IMR-90 (cell line): ENCODE measurements at regions not wholly inside any gene's neighbourhood (a gene's known extent, or its start where the extent isn't known, plus 50 kb on each side); places are given as distances from the start of the nearest gene placed in this dataset.

Source experiments
- ATAC-seq: fragments of 200-7000 bp; cut with Tn5 transposase; 2 replicates; pipeline ENCODE4 v1.9.1; 2020; ENCODE audit warnings: low read depth, mild to moderate bottlenecking, moderate library complexity
- BruUV-seq: library from RNA; stranded (reverse); fragments of 400-500 nt; replicated peaks from 2 replicates; lab custom pipeline; 2021; lab: Mats Ljungman, UMichigan
- CTCF ChIA-PET: fragments of 300-600 bp; formaldehyde crosslinking; extraction: SDS; loops from one replicate; lab custom pipeline; 2021; ENCODE audit warnings: antibody characterized with exemption; lab: Yijun Ruan, JAX
- POLR2A ChIA-PET: fragments of 300-600 bp; sonication (Branson Sonifier 250); formaldehyde crosslinking; loops from one replicate; lab custom pipeline; 2022; ENCODE audit warnings: antibody characterized with exemption; ENCODE audit not compliant: unreplicated experiment; lab: Charles Lee
- DNase-seq: peaks from one replicate; pipeline ENCODE4 v3.0.0; 2013
- H2AFZ ChIP-seq: replicated peaks from 2 replicates; pipeline ENCODE3; 2013; ENCODE audit warnings: low read length, mild to moderate bottlenecking; ENCODE audit not compliant: poor library complexity
- H2AK5ac ChIP-seq: 2 replicates; pipeline ENCODE4 v1.6.1; 2013; ENCODE audit warnings: low read depth, low read length, inconsistent platforms
- H2AK9ac ChIP-seq: replicated peaks from 2 replicates; pipeline ENCODE3; 2013; ENCODE audit warnings: mild to moderate bottlenecking, low read depth, low read length, moderate library complexity; ENCODE audit not compliant: poor library complexity
- H2BK120ac ChIP-seq: 2 replicates; pipeline ENCODE4 v1.6.1; 2013; ENCODE audit warnings: low read depth, low read length, inconsistent platforms
- H2BK15ac ChIP-seq: 3 replicates; pipeline ENCODE4 v1.6.1; 2013; ENCODE audit warnings: low read depth, low read length, inconsistent platforms
- H2BK20ac ChIP-seq: 2 replicates; pipeline ENCODE4 v1.6.1; 2013; ENCODE audit warnings: low read depth, mild to moderate bottlenecking, inconsistent platforms, low read length, moderate library complexity
- H2BK5ac ChIP-seq: 2 replicates; pipeline ENCODE4 v1.6.1; 2013; ENCODE audit warnings: mild to moderate bottlenecking, low read depth, low read length, inconsistent platforms; ENCODE audit not compliant: poor library complexity, severe bottlenecking
- H3K14ac ChIP-seq: replicated peaks from 2 replicates; pipeline ENCODE4 v1.6.1; 2013; ENCODE audit warnings: low read depth, low read length, inconsistent platforms
- H3K18ac ChIP-seq: 2 replicates; pipeline ENCODE4 v1.6.1; 2013; ENCODE audit warnings: low read depth, low read length, control low read depth
- H3K23ac ChIP-seq: 2 replicates; pipeline ENCODE4 v1.6.1; 2013; ENCODE audit warnings: low read depth, low read length, inconsistent platforms
- H3K27ac ChIP-seq: 2 replicates; pipeline ENCODE4 v1.5.1; 2013; ENCODE audit warnings: mild to moderate bottlenecking, control low read depth, low read length; ENCODE audit not compliant: insufficient read depth
- H3K27me3 ChIP-seq: 2 replicates; pipeline ENCODE4 v1.6.1; 2013; ENCODE audit warnings: low read length; ENCODE audit not compliant: control insufficient read depth, insufficient read depth
- H3K36me3 ChIP-seq: 2 replicates; pipeline ENCODE4 v1.6.1; 2013; ENCODE audit warnings: low read length, mixed read lengths; ENCODE audit not compliant: control insufficient read depth, insufficient read depth
- H3K4ac ChIP-seq: 2 replicates; pipeline ENCODE4 v1.6.1; 2013; ENCODE audit warnings: low read depth, low read length, inconsistent platforms
- H3K4me1 ChIP-seq: 2 replicates; pipeline ENCODE4 v1.6.1; 2013; ENCODE audit warnings: low read length, mixed read lengths; ENCODE audit not compliant: control insufficient read depth, insufficient read depth
- H3K4me2 ChIP-seq: 2 replicates; pipeline ENCODE4 v1.6.1; 2013; ENCODE audit warnings: low read depth, mild to moderate bottlenecking, control low read depth, low read length, moderate library complexity
- H3K4me3 ChIP-seq: 2 replicates; pipeline ENCODE4 v1.5.1; 2013; ENCODE audit warnings: low read depth, mild to moderate bottlenecking, control low read depth, low read length, moderate library complexity; ENCODE audit not compliant: insufficient read depth
- H3K56ac ChIP-seq: 2 replicates; pipeline ENCODE4 v1.6.1; 2013; ENCODE audit warnings: low read length, inconsistent platforms; ENCODE audit not compliant: insufficient read depth; ENCODE audit errors: extremely low read depth
- H3K79me1 ChIP-seq, 2 experiments: 2 replicates each; pipeline ENCODE4 v1.6.1; 2013; ENCODE audit warnings: low read length in 2 of 2, inconsistent platforms in 1 of 2, low read depth in 1 of 2
- H3K9ac ChIP-seq: 2 replicates; pipeline ENCODE4 v1.6.1; 2013; ENCODE audit warnings: low read depth, low read length, control low read depth
- H3K9me1 ChIP-seq: 2 replicates; pipeline ENCODE4 v1.6.1; 2013; ENCODE audit warnings: low read length, inconsistent platforms; ENCODE audit not compliant: insufficient read depth
- H3K9me3 ChIP-seq: 2 replicates; pipeline ENCODE4 v1.6.1; 2013; ENCODE audit warnings: low read length; ENCODE audit not compliant: control insufficient read depth, insufficient read depth
- H4K20me1 ChIP-seq: 2 replicates; pipeline ENCODE4 v1.6.1; 2013; ENCODE audit warnings: low read length, inconsistent platforms; ENCODE audit not compliant: insufficient read depth
- H4K5ac ChIP-seq: 2 replicates; pipeline ENCODE4 v1.6.1; 2013; ENCODE audit warnings: mild to moderate bottlenecking, low read depth, low read length, control low read depth
- H4K8ac ChIP-seq, 2 experiments: 2 replicates each; pipeline ENCODE4 v1.6.1; 2013; ENCODE audit warnings: low read depth in 2 of 2, low read length in 2 of 2, control low read depth in 1 of 2, inconsistent platforms in 1 of 2
- H4K91ac ChIP-seq: 2 replicates; pipeline ENCODE4 v1.6.1; 2013; ENCODE audit warnings: low read depth, low read length, inconsistent platforms; ENCODE audit not compliant: insufficient read depth
- BHLHE40 ChIP-seq: fragments of 150-350 bp; IDR thresholded peaks from 2 replicates; pipeline ENCODE4 v1.6.1; 2016; ENCODE audit warnings: mild to moderate bottlenecking, low read depth, low read length
- CEBPB ChIP-seq: IDR thresholded peaks from 2 replicates; pipeline ENCODE4 v1.6.1; 2012; ENCODE audit warnings: low read depth, low read length, improper control_type of control experiment
- CHD1 ChIP-seq: IDR thresholded peaks from 2 replicates; pipeline ENCODE4 v1.6.1; 2012; ENCODE audit warnings: low read depth, low read length, improper control_type of control experiment
- MAFK ChIP-seq: IDR thresholded peaks from 2 replicates; pipeline ENCODE4 v1.6.1; 2012; ENCODE audit warnings: low read depth, low read length, improper control_type of control experiment
- MAZ ChIP-seq: IDR thresholded peaks from 2 replicates; pipeline ENCODE4 v1.6.1; 2012; ENCODE audit warnings: low read depth, mild to moderate bottlenecking, low read length, improper control_type of control experiment, moderate library complexity, borderline replicate concordance
- POLR2A ChIP-seq: IDR thresholded peaks from 2 replicates; pipeline ENCODE4 v1.6.1; 2012; ENCODE audit warnings: mild to moderate bottlenecking, low read depth, low read length
- WGBS, 2 experiments: methylation state at CpG; one replicate each; pipeline versions ENCODE4 v1.1.5 to v1.1.7; 2013; ENCODE audit warnings: missing lambda C conversion rate in 2 of 2; ENCODE audit not compliant: insufficient read length in 1 of 2; ENCODE audit errors: extremely low coverage in 2 of 2; 5-methylcytosine and 5-hydroxymethylcytosine counted together
- dilution Hi-C: fragments of 300-500 bp; cut with HindIII; formaldehyde crosslinking; loops from one replicate; pipeline ENCODE4 v1.14.3; 2018; ENCODE audit warnings: low sequenced_read_pairs; ENCODE audit not compliant: unreplicated experiment
- in situ Hi-C: fragments of 300-500 bp; cut with MboI; formaldehyde crosslinking; loops from 3 replicates; pipeline ENCODE4 v1.14.3; 2019; ENCODE audit warnings: low sequenced_read_pairs, inconsistent platforms, mixed read lengths
- intact Hi-C: fragments of 100-400 bp; cut with micrococcal nuclease; formaldehyde crosslinking; loops from 2 replicates; pipeline ENCODE4 v1.10.0; 2022

GRCh38 chr4:28228561-28229491 lies 1368.2 kb downstream of the STIM2 start:
- CTCF ChIA-PET = no interaction called here
- no peak overlapping the region for H4K8ac ChIP-seq
- no peak overlapping the region for H3K56ac ChIP-seq
- H2BK20ac ChIP-seq = 0 out of 2 replicates have a peak overlapping the region, but pooled peaks have one; percentile 16
- H3K14ac ChIP-seq = no peak overlapping the region
- POLR2A ChIA-PET = no interaction called here
- ATAC-seq (peak; percentile 69), DNase-seq (peak; percentile 78)
- no peak overlapping the region for H4K91ac ChIP-seq
- peak overlapping the region; percentile 54; the same call in 1 of the 2 replicates for H3K4me2 ChIP-seq
- no peak overlapping the region for H2AK5ac ChIP-seq
- H3K27me3 ChIP-seq = no peaks in the 10 kb centered on the region
- H3K4me3 ChIP-seq = no peak overlapping the region
- no peaks in the 10 kb centered on the region for H4K20me1 ChIP-seq
- H2BK15ac ChIP-seq = no peak overlapping the region
- peak overlapping the region; percentile 24; the same call in 1 of the 2 replicates for H4K5ac ChIP-seq
- dilution Hi-C loops = no loop called here
- BruUV-seq = no TSS peak
- no peak overlapping the region for H3K9ac ChIP-seq
- H2BK5ac ChIP-seq = peak overlapping the region; percentile 21
- no peak overlapping the region for H3K23ac ChIP-seq
- TF ChIP-seq POLR2A (no peak), CEBPB (peak; percentile 53; the same call in 1 of the 2 replicates), MAFK (peak; percentile 49), CHD1 (no peak), BHLHE40 (peak; percentile 76), MAZ (no peak)
- intact Hi-C loops = no loop called here
- no peaks in the 10 kb centered on the region for H3K36me3 ChIP-seq
- H2AK9ac ChIP-seq = no peak overlapping the region
- in situ Hi-C loops = no loop called here
- no peak overlapping the region for H3K27ac ChIP-seq
- H3K79me1 ChIP-seq = no peaks in the 10 kb centered on the region
- no peak overlapping the region for H3K4ac ChIP-seq
- peak overlapping the region; percentile 47; the same call in 1 of the 2 replicates for H3K18ac ChIP-seq
- WGBS, 2 experiments = no CpG with 5 or more reads among the region's 1 CpG
- H2AFZ ChIP-seq = no peak overlapping the region
- no peaks in the 10 kb centered on the region for H3K9me3 ChIP-seq
- H3K9me1 ChIP-seq = no peaks in the 10 kb centered on the region
- H3K4me1 ChIP-seq = peaks cover 7% of the 10 kb centered on the region; the same call in 1 of the 2 replicates
- H2BK120ac ChIP-seq = no peak overlapping the region
